GM12878 (cell line): ENCODE measurements at regions not wholly inside any gene's neighbourhood (a gene's known extent, or its start where the extent isn't known, plus 50 kb on each side); places are given as distances from the start of the nearest gene placed in this dataset.

Source experiments
- ATAC-seq: fragments of 200-7000 bp; cut with Tn5 transposase; 3 replicates; pipeline ENCODE4 v1.9.1; 2020; ENCODE audit warnings: mild to moderate bottlenecking, moderate library complexity
- BruUV-seq: library from RNA; stranded (reverse); fragments of 400-500 nt; replicated peaks from 2 replicates; lab custom pipeline; 2021; lab: Mats Ljungman, UMichigan
- CTCF ChIA-PET: fragments of 300-600 bp; sonication (Branson Sonifier 250); formaldehyde crosslinking; extraction: SDS; loops from one replicate; lab custom pipeline; 2021; ENCODE audit warnings: inconsistent platforms; lab: Yijun Ruan, JAX
- POLR2A ChIA-PET: fragments of 350-600 bp; formaldehyde crosslinking; extraction: SDS; loops from one replicate; lab custom pipeline; 2021; ENCODE audit warnings: inconsistent platforms; lab: Charles Lee
- RAD21 ChIA-PET: fragments of 300-600 bp; sonication (Branson Sonifier 250); formaldehyde crosslinking; loops from one replicate; lab custom pipeline; 2023; ENCODE audit warnings: antibody characterized with exemption; ENCODE audit not compliant: unreplicated experiment; lab: Charles Lee
- SMC1A ChIA-PET: fragments of 300-600 bp; sonication (Branson Sonifier 250); formaldehyde crosslinking; loops from one replicate; lab custom pipeline; 2023; ENCODE audit not compliant: unreplicated experiment, uncharacterized antibody; lab: Charles Lee
- DNase-seq: peaks from one replicate; pipeline ENCODE4 v3.0.0-alpha.2; 2011; ENCODE audit warnings: low read depth, low spot score
- FAIRE-seq: peaks from 3 replicates; lab custom pipeline; 2011; peaks lifted over from hg19 to GRCh38; lab: Jason Lieb, UNC
- H2AFZ ChIP-seq: 2 replicates; pipeline ENCODE4 v1.6.0; 2011; ENCODE audit warnings: low read depth, low read length, control low read depth; ENCODE audit not compliant: control insufficient read depth
- H3K27ac ChIP-seq: 2 replicates; pipeline ENCODE4 v1.5.1; 2011; ENCODE audit warnings: control low read depth; ENCODE audit not compliant: control insufficient read depth, insufficient read depth
- H3K27me3 ChIP-seq, 2 experiments: replicated peaks in 1 of 2; 2 replicates each; pipeline versions ENCODE4 v1.6.0 to v1.6.1; 2011; ENCODE audit warnings: low read length in 1 of 2; ENCODE audit not compliant: control insufficient read depth in 2 of 2, insufficient read depth in 2 of 2
- H3K36me3 ChIP-seq, 2 experiments: 2 replicates each; pipeline ENCODE4 v1.5.1; 2011; ENCODE audit warnings: low read length in 1 of 2; ENCODE audit not compliant: control insufficient read depth in 2 of 2, insufficient read depth in 2 of 2
- H3K4me1 ChIP-seq: 2 replicates; pipeline ENCODE4 v1.6.1; 2011; ENCODE audit warnings: mild to moderate bottlenecking, low read length, moderate library complexity, mixed read lengths; ENCODE audit not compliant: control insufficient read depth, insufficient read depth
- H3K4me2 ChIP-seq: 2 replicates; pipeline ENCODE4 v1.6.0; 2011; ENCODE audit warnings: control low read depth; ENCODE audit not compliant: control insufficient read depth, insufficient read depth
- H3K4me3 ChIP-seq: fragments of 200-600 bp; sonication (generic); 2 replicates; pipeline ENCODE4 v1.5.1; 2016
- H3K79me2 ChIP-seq: 2 replicates; pipeline ENCODE4 v1.6.0; 2011; ENCODE audit warnings: low read length; ENCODE audit not compliant: control insufficient read depth, insufficient read depth
- H3K9ac ChIP-seq: 2 replicates; pipeline ENCODE4 v1.8.0; 2011; ENCODE audit warnings: low read length, control low read depth, mixed read lengths; ENCODE audit not compliant: control insufficient read depth, insufficient read depth
- H3K9me3 ChIP-seq: replicated peaks from 3 replicates; pipeline ENCODE4 v1.5.1; 2011; ENCODE audit warnings: mild to moderate bottlenecking, low read length; ENCODE audit not compliant: control insufficient read depth, insufficient read depth
- H4K20me1 ChIP-seq: 2 replicates; pipeline ENCODE4 v1.6.0; 2011; ENCODE audit not compliant: control insufficient read depth, insufficient read depth
- BCL11A ChIP-seq: IDR thresholded peaks from 2 replicates; pipeline ENCODE4 v1.6.1; 2011; ENCODE audit warnings: low read depth, low read length
- EGR1 ChIP-seq, 2 experiments: IDR thresholded peaks; 1 replicate in 1 of 2; 2 replicates in 1 of 2; pipeline ENCODE4 v1.6.1; 2011 to 2012; ENCODE audit warnings: low read depth in 2 of 2, low read length in 2 of 2, borderline replicate concordance in 1 of 2, mild to moderate bottlenecking in 1 of 2, moderate library complexity in 1 of 2
- FOS ChIP-seq: IDR thresholded peaks from 3 replicates; pipeline ENCODE4 v1.6.1; 2011; ENCODE audit warnings: borderline replicate concordance; ENCODE audit not compliant: insufficient read length; ENCODE audit errors: extremely low read depth
- KAT2A ChIP-seq: conservative IDR thresholded peaks from 2 replicates; pipeline ENCODE4 v1.6.1; 2011; ENCODE audit warnings: low read depth, low read length; ENCODE audit not compliant: control insufficient read depth
- MTA2 ChIP-seq: fragments of 450-650 bp; IDR thresholded peaks from 2 replicates; pipeline ENCODE4 v1.6.1; 2016; ENCODE audit warnings: low read depth, mild to moderate bottlenecking, moderate library complexity
- MXI1 ChIP-seq: fragments of 150-350 bp; IDR thresholded peaks from 2 replicates; pipeline ENCODE4 v1.6.1; 2011; ENCODE audit warnings: low read depth, mild to moderate bottlenecking, inconsistent platforms, low read length, improper control_type of control experiment
- PKNOX1 ChIP-seq: fragments of 450-650 bp; IDR thresholded peaks from 2 replicates; pipeline ENCODE4 v1.6.1; 2016; ENCODE audit warnings: mild to moderate bottlenecking
- PML ChIP-seq: IDR thresholded peaks from 2 replicates; pipeline ENCODE4 v1.6.1; 2012; ENCODE audit warnings: low read length, inconsistent platforms
- SIN3A ChIP-seq: IDR thresholded peaks from 2 replicates; pipeline ENCODE4 v1.6.1; 2012; ENCODE audit warnings: low read depth, low read length, improper control_type of control experiment
- SUZ12 ChIP-seq: fragments of 200-600 bp; sonication (generic); IDR thresholded peaks from one replicate; pipeline ENCODE4 v1.6.1; 2018; ENCODE audit warnings: antibody characterized with exemption, mild to moderate bottlenecking; ENCODE audit not compliant: unreplicated experiment
- TCF3 ChIP-seq: IDR thresholded peaks from 2 replicates; pipeline ENCODE4 v1.6.1; 2012; ENCODE audit warnings: low read depth, mild to moderate bottlenecking, low read length, borderline replicate concordance; ENCODE audit not compliant: insufficient read depth
- ZNF217 ChIP-seq: fragments of 450-650 bp; IDR thresholded peaks from 2 replicates; pipeline ENCODE4 v1.6.1; 2017; ENCODE audit warnings: antibody characterized with exemption, mild to moderate bottlenecking
- WGBS: methylation state at CpG from one replicate; pipeline ENCODE4 v1.1.6; 2016; ENCODE audit warnings: low lambda C conversion rate; ENCODE audit not compliant: insufficient replicate concordance, insufficient coverage; ENCODE audit errors: missing lambda C conversion rate; 5-methylcytosine and 5-hydroxymethylcytosine counted together
- in situ Hi-C: fragments of 300-500 bp; cut with MboI; formaldehyde crosslinking; loops from 9 replicates; pipeline ENCODE4 v1.14.3; 2018; ENCODE audit warnings: mixed read lengths
- intact Hi-C: fragments of 100-400 bp; cut with micrococcal nuclease; formaldehyde crosslinking; loops from one replicate; pipeline ENCODE4 v1.14.2; 2022; ENCODE audit not compliant: unreplicated experiment

GRCh38 chr5:12876541-12877298 lies 972.5 kb upstream of the CTNND2 start:
- ChIA-PET RAD21 (no interaction called here), CTCF (no interaction called here)
- FAIRE-seq, result no peak

More at GRCh38 chr5:12876541-12877298, 972.5 kb upstream of the CTNND2 start:
- Histone ChIP-seq H3K27ac (no peak overlapping the region), H3K4me3 (no peak overlapping the region), H3K4me2 (no peak overlapping the region), H4K20me1 (no peaks in the 10 kb centered on the region), H3K79me2 (no peaks in the 10 kb centered on the region), H3K9ac (no peak overlapping the region), H2AFZ (no peak overlapping the region), H3K36me3 (no peaks in the 10 kb centered on the region), H3K27me3 (no peaks in the 10 kb centered on the region), H3K9me3 (no peaks in the 10 kb centered on the region), H3K4me1 (no peaks in the 10 kb centered on the region)
- in situ Hi-C loops, result no loop called here
- POLR2A ChIA-PET, result no interaction called here
- intact Hi-C loops, result no loop called here
- TF ChIP-seq MTA2 (no peak), PKNOX1 (no peak), KAT2A (no peak), EGR1 (IDR thresholded peaks at IDR 0.05; ENCODE audit: borderline replicate concordance in 1 of 2, low read depth in 2 of 2, low read length in 2 of 2) (no peak), TCF3 (no peak), ZNF217 (no peak), MXI1 (no peak), PML (no peak), BCL11A (no peak), FOS (no peak), SUZ12 (no peak), SIN3A (no peak)
- DNase-seq, result no peak
- no peak for ATAC-seq
- no TSS peak for BruUV-seq
- WGBS, result 0% methylated on average over 1 of the region's 1 CpG
- SMC1A ChIA-PET, result no interaction called here
